RWPE2 (cell line): ENCODE measurements at regions not wholly inside any gene's neighbourhood (a gene's known extent, or its start where the extent isn't known, plus 50 kb on each side); places are given as distances from the start of the nearest gene placed in this dataset.

Source experiments
- ATAC-seq: fragments of 200-7000 bp; cut with Tn5 transposase; 3 replicates; pipeline ENCODE4 v1.9.1; 2021; ENCODE audit warnings: low read depth
- DNase-seq: peaks from one replicate; pipeline ENCODE4 v3.0.0-alpha.2; 2020; ENCODE audit warnings: low spot score
- H3K27ac ChIP-seq: fragments of 450-650 bp; 2 replicates; pipeline ENCODE4 v1.5.1; 2017; ENCODE audit warnings: mild to moderate bottlenecking; ENCODE audit not compliant: poor library complexity, severe bottlenecking
- H3K27me3 ChIP-seq: fragments of 250-450 bp; sonication (Bioruptor Pico); 2 replicates; pipeline ENCODE4 v1.5.1; 2021; ENCODE audit warnings: mild to moderate bottlenecking, moderate library complexity; ENCODE audit not compliant: insufficient read depth, poor library complexity, severe bottlenecking
- H3K36me3 ChIP-seq: fragments of 250-450 bp; sonication (Bioruptor Pico); 2 replicates; pipeline ENCODE4 v1.5.1; 2020; ENCODE audit warnings: low read depth, mild to moderate bottlenecking, moderate library complexity
- H3K4me1 ChIP-seq: fragments of 250-450 bp; sonication (Bioruptor Pico); 2 replicates; pipeline ENCODE4 v1.5.1; 2021; ENCODE audit warnings: mild to moderate bottlenecking, moderate library complexity; ENCODE audit not compliant: insufficient read depth, poor library complexity, severe bottlenecking
- H3K4me3 ChIP-seq: fragments of 250-450 bp; sonication (Bioruptor Pico); 2 replicates; pipeline ENCODE4 v1.5.1; 2021; ENCODE audit warnings: mild to moderate bottlenecking, moderate library complexity; ENCODE audit not compliant: severe bottlenecking
- H3K9me3 ChIP-seq: fragments of 250-450 bp; sonication (Bioruptor Pico); 2 replicates; pipeline ENCODE4 v1.5.1; 2021; ENCODE audit warnings: mild to moderate bottlenecking, moderate library complexity; ENCODE audit not compliant: severe bottlenecking
- CTCF ChIP-seq: fragments of 450-650 bp; IDR thresholded peaks from one replicate; pipeline ENCODE4 v1.5.1; 2017; ENCODE audit warnings: mild to moderate bottlenecking, moderate library complexity; ENCODE audit not compliant: poor library complexity, severe bottlenecking

- Histone ChIP-seq H3K27me3 (peaks cover 16% of the 10 kb centered on the region), H3K36me3 (no peaks in the 10 kb centered on the region), H3K9me3 (no peaks in the 10 kb centered on the region), H3K4me1 (no peaks in the 10 kb centered on the region), H3K4me3 (no peak overlapping the region), H3K27ac (no peak overlapping the region)
- no peak for DNase-seq
- TF ChIP-seq CTCF, result no peak
- no peak for ATAC-seq
Measured at GRCh38 chr10:120110196-120110595, 217.7 kb downstream of the SEC23IP start.

GRCh38 chr10:120111628-120112027 lies 219.1 kb downstream of the SEC23IP start:
- no peak; the same call in 2 of the 3 replicates for ATAC-seq

GRCh38 chr10:120112809-120113208 lies 220.3 kb downstream of the SEC23IP start:
- no peak for ATAC-seq
- H3K9me3 ChIP-seq, result no peaks in the 10 kb centered on the region
- DNase-seq, result no peak
- no peak overlapping the region for H3K4me3 ChIP-seq
- H3K27me3 ChIP-seq, result peaks cover 36% of the 10 kb centered on the region
- no peaks in the 10 kb centered on the region for H3K36me3 ChIP-seq
- H3K4me1 ChIP-seq, result no peaks in the 10 kb centered on the region
- TF ChIP-seq CTCF, result no peak
- no peak overlapping the region for H3K27ac ChIP-seq

More at GRCh38 chr10:120111628-120112027, 219.1 kb downstream of the SEC23IP start:
- Histone ChIP-seq H3K9me3 (no peaks in the 10 kb centered on the region), H3K36me3 (no peaks in the 10 kb centered on the region), H3K4me1 (no peaks in the 10 kb centered on the region), H3K27me3 (peaks cover 27% of the 10 kb centered on the region), H3K4me3 (no peak overlapping the region), H3K27ac (no peak overlapping the region)
- TF ChIP-seq CTCF, result no peak
- no peak for DNase-seq

GRCh38 chr10:120115959-120116358 lies 223.4 kb downstream of the SEC23IP start:
- no peak for TF ChIP-seq CTCF

GRCh38 chr10:120121768-120122167 lies 229.2 kb downstream of the SEC23IP start:
- Histone ChIP-seq H3K36me3 (no peaks in the 10 kb centered on the region), H3K27ac (no peak overlapping the region), H3K4me3 (no peak overlapping the region), H3K9me3 (no peaks in the 10 kb centered on the region), H3K27me3 (peaks cover 22% of the 10 kb centered on the region), H3K4me1 (no peaks in the 10 kb centered on the region)
- DNase-seq (no peak), ATAC-seq (no peak)
- TF ChIP-seq CTCF, result no peak

More at GRCh38 chr10:120115959-120116358, 223.4 kb downstream of the SEC23IP start:
- no peak overlapping the region for H3K27ac ChIP-seq
- no peaks in the 10 kb centered on the region for H3K4me1 ChIP-seq
- no peak for DNase-seq
- H3K9me3 ChIP-seq, result no peaks in the 10 kb centered on the region
- H3K4me3 ChIP-seq, result no peak overlapping the region
- peaks cover 48% of the 10 kb centered on the region for H3K27me3 ChIP-seq
- H3K36me3 ChIP-seq, result no peaks in the 10 kb centered on the region
- no peak for ATAC-seq
